Stomach (tissue), 8 donors: ENCODE measurements at regions not wholly inside any gene's neighbourhood (a gene's known extent, or its start where the extent isn't known, plus 50 kb on each side); places are given as distances from the start of the nearest gene placed in this dataset.

Experiments used
- DNase-seq, 2 donors: peaks; one replicate each; pipeline versions ENCODE4 v3.0.0 to v3.0.0-alpha.2; 2013 to 2019
- H3K27ac ChIP-seq, 5 donors: fragments of 200-600 bp in 4 of 5; sonication (generic) in 4 of 5; one replicate each; pipeline ENCODE4 v1.5.1; 2013 to 2019; ENCODE audit warnings: mild to moderate bottlenecking in 1 of 5, moderate library complexity in 1 of 5
- H3K27me3 ChIP-seq, 3 donors: fragments of 200-600 bp; sonication (generic); one replicate each; pipeline ENCODE4 v1.5.1; 2017 to 2019; ENCODE audit warnings: mixed run types in 1 of 3
- H3K36me3 ChIP-seq, 4 donors: fragments of 200-600 bp; sonication (generic); 1 replicate in 3 of 4; 2 replicates in 1 of 4; pipeline ENCODE4 v1.5.1; 2016 to 2019
- H3K4me1 ChIP-seq, 4 donors: fragments of 200-600 bp; sonication (generic); one replicate each; pipeline ENCODE4 v1.5.1; 2016 to 2019
- H3K4me3 ChIP-seq, 4 donors: fragments of 200-600 bp; sonication (generic) in 3 of 4; one replicate each; pipeline ENCODE4 v1.5.1; 2016 to 2019; ENCODE audit warnings: mild to moderate bottlenecking in 1 of 4
- H3K9me3 ChIP-seq, 4 donors: fragments of 200-600 bp; sonication (generic); one replicate each; pipeline ENCODE4 v1.5.1; 2016 to 2019
- CTCF ChIP-seq, 7 experiments: fragments of 450-650 bp in 4 of 7; fragments of 200-600 bp in 3 of 7; sonication (generic) in 3 of 7; IDR thresholded peaks; one replicate each; pipeline ENCODE4 v1.5.1; 2016 to 2019; ENCODE audit warnings: antibody characterized with exemption in 7 of 7, control low read depth in 2 of 7, mild to moderate bottlenecking in 1 of 7
- EP300 ChIP-seq: sonication (generic); formaldehyde crosslinking; IDR thresholded peaks from one replicate; pipeline ENCODE4 v1.6.1; 2017; ENCODE audit warnings: antibody characterized with exemption
- POLR2A ChIP-seq, 4 donors: fragments of 450-650 bp; IDR thresholded peaks; one replicate each; pipeline ENCODE4 v1.6.1; 2016; ENCODE audit warnings: antibody characterized with exemption in 4 of 4, control low read depth in 2 of 4, mild to moderate bottlenecking in 1 of 4, moderate library complexity in 1 of 4
- POLR2AphosphoS5 ChIP-seq, 3 donors: sonication (generic); formaldehyde crosslinking; IDR thresholded peaks; one replicate each; pipeline ENCODE4 v1.6.1; 2016; ENCODE audit warnings: antibody characterized with exemption in 3 of 3
- WGBS, 5 donors: extraction: QIAGEN DNeasy Blood & Tissue Kit in 3 of 5; methylation state at CpG; one replicate each; pipeline versions ENCODE4 v1.1.5 to v1.1.7; 2013 to 2018; 5-methylcytosine and 5-hydroxymethylcytosine counted together
- intact Hi-C: fragments of 100-400 bp; cut with DNase I; formaldehyde crosslinking; loops from one replicate; pipeline ENCODE4 v1.15.1; 2023; ENCODE audit warnings: low total_unique reads
- donor health status: healthy with polysubstance abuse.
- donor health status: Bipolar disorder and iron deficiency.
- donor health status: healthy.

DNA sequence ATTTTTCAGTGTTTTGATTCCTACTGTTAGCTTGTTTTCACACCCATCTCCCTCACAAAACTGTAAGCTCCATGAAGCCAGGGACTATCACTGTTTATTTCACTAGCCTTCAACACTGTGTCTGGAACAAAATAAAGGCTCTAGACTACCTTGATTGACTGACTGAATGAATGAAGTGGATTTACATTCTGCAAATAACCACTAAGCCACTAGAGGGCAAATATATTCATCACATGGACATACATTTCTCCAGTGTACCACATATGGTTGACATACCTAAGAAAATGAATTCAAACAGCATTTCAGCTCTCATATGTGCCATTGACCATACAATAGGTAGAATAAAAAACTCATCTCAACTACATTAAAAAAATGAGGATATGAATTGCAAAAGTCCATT, 185.9 kb downstream of the RAB11FIP2 start:
- TF ChIP-seq EP300 (no peak), POLR2AphosphoS5 (IDR thresholded peaks at IDR 0.05) (no peak), CTCF (IDR thresholded peaks at IDR 0.05) (no peak), POLR2A (IDR thresholded peaks at IDR 0.05) (no peak)
- Histone ChIP-seq H3K27ac (no peak overlapping the region), H3K27me3 (peaks cover 0 to 18% (median 0%) of the 10 kb centered on the region in 3 donors), H3K9me3 (peaks cover 0 to 3% (median 0%) of the 10 kb centered on the region in 4 donors), H3K36me3 (no peaks in the 10 kb centered on the region), H3K4me3 (no peak overlapping the region), H3K4me1 (no peaks in the 10 kb centered on the region)
- DNase-seq = peak in 1 of 2 donors; percentile 15
- intact Hi-C loops = no loop called here

DNA sequence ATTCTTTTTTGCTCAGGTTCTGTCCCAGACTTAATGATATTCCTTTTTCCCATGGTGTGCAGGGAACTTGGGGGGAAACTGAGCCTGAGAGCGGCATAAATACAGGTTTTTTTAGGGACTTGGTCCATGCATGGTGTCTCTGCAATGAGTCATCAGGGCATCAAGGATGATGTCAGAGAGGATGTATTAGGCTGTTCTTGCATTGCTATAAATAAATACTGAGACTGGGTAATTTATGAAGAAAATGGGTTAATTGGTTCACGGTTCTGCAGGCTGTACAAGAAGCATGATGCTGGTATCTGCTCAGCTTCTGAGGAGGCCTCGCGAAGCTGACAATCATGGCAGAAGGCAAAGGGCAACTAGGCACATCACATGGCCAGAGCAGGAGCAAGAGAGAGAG, 185.4 kb downstream of the RAB11FIP2 start:
- DNase-seq = no peak
- Histone ChIP-seq H3K27ac (no peak overlapping the region), H3K4me3 (no peak overlapping the region), H3K36me3 (no peaks in the 10 kb centered on the region), H3K9me3 (no peaks in the 10 kb centered on the region), H3K4me1 (no peaks in the 10 kb centered on the region), H3K27me3 (peaks cover 0 to 14% (median 0%) of the 10 kb centered on the region in 3 donors)
- no peak for TF ChIP-seq EP300
- 82 to 93% (median 90%) methylated on average over 4 of the region's 4 CpGs for WGBS, 5 donors
- intact Hi-C loops = no loop called here

DNA sequence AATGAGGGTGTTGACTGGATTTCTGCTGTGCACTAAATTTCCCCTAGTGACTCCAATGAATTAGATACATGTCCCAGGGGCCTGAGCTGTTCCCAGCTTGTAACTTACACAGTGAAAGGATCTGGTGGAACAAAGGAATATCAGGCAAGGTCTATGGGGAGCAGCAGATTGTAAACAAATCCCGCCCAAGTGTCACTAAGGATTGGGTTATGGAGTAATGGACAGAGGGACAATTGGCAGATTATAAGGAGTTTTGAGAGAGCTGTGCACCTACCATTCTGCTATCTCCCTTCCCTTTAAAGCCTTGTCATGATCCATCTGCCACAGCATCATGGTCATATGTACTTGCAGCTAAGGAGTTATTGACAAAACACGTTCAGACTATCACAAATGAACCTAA, 183.0 kb downstream of the RAB11FIP2 start:
- 24 to 64% (median 36%) methylated on average over 2 of the region's 2 CpGs for WGBS, 5 donors
- intact Hi-C loops = no loop called here
- TF ChIP-seq POLR2A (IDR thresholded peaks at IDR 0.05) (no peak), POLR2AphosphoS5 (IDR thresholded peaks at IDR 0.05) (no peak), CTCF (IDR thresholded peaks at IDR 0.05) (no peak), EP300 (no peak)
- DNase-seq = no peak
- Histone ChIP-seq H3K4me3 (no peak overlapping the region), H3K4me1 (no peaks in the 10 kb centered on the region), H3K27me3 (peaks cover 0 to 8% (median 0%) of the 10 kb centered on the region in 3 donors), H3K9me3 (no peaks in the 10 kb centered on the region), H3K36me3 (no peaks in the 10 kb centered on the region), H3K27ac (no peak overlapping the region)

DNA sequence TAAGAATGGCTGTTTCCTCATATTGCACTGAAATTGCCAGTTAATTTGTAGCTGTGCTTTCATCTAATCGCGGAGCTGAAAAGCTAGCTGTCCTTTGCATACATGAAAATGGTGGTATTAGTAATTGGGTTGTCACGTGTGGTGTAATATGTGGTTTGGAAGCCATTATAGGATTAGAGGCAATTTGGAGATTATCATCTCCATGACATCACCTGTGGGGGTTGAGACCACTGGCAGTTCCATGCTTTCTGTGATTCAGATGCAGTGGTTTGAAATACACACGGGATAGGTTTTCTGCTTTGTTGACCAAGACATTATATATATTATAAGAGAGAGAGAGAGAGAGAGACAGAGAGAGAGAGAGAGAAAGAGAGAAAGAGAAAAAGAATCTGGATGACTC, 180.8 kb downstream of the RAB11FIP2 start:
- TF ChIP-seq EP300 = no peak
- no peak for TF ChIP-seq POLR2A (IDR thresholded peaks at IDR 0.05)
- TF ChIP-seq CTCF (IDR thresholded peaks at IDR 0.05) = no peak
- TF ChIP-seq POLR2AphosphoS5 (IDR thresholded peaks at IDR 0.05) = no peak
- Histone ChIP-seq H3K27me3 (peaks cover 0 to 9% (median 0%) of the 10 kb centered on the region in 3 donors), H3K4me1 (no peaks in the 10 kb centered on the region), H3K27ac (no peak overlapping the region), H3K36me3 (no peaks in the 10 kb centered on the region), H3K4me3 (no peak overlapping the region), H3K9me3 (no peaks in the 10 kb centered on the region)
- WGBS, 5 donors = 82 to 87% (median 83%) methylated on average over 4 of the region's 4 CpGs
- no peak for DNase-seq
- intact Hi-C loops = no loop called here

GRCh38 chr10:117868151-117868550, 178.6 kb downstream of the RAB11FIP2 start:
- WGBS, 5 donors = 82 to 84% (median 82%) methylated on average over 9 of the region's 9 CpGs
- no peak overlapping the region for H3K4me3 ChIP-seq
- intact Hi-C loops = no loop called here
- no peak for DNase-seq
- H3K27ac ChIP-seq = no peak overlapping the region
- H3K36me3 ChIP-seq = no peaks in the 10 kb centered on the region
- H3K27me3 ChIP-seq = peaks cover 0 to 9% (median 0%) of the 10 kb centered on the region in 3 donors
- no peaks in the 10 kb centered on the region for H3K9me3 ChIP-seq
- no peaks in the 10 kb centered on the region for H3K4me1 ChIP-seq
- TF ChIP-seq CTCF (IDR thresholded peaks at IDR 0.05) (no peak), POLR2A (IDR thresholded peaks at IDR 0.05) (no peak), EP300 (no peak), POLR2AphosphoS5 (IDR thresholded peaks at IDR 0.05) (no peak)
